ENCODE measurements at regions not wholly inside any gene's neighbourhood (a gene's known extent, or its start where the extent isn't known, plus 50 kb on each side); places are given as distances from the start of the nearest gene placed in this dataset.

DNA sequence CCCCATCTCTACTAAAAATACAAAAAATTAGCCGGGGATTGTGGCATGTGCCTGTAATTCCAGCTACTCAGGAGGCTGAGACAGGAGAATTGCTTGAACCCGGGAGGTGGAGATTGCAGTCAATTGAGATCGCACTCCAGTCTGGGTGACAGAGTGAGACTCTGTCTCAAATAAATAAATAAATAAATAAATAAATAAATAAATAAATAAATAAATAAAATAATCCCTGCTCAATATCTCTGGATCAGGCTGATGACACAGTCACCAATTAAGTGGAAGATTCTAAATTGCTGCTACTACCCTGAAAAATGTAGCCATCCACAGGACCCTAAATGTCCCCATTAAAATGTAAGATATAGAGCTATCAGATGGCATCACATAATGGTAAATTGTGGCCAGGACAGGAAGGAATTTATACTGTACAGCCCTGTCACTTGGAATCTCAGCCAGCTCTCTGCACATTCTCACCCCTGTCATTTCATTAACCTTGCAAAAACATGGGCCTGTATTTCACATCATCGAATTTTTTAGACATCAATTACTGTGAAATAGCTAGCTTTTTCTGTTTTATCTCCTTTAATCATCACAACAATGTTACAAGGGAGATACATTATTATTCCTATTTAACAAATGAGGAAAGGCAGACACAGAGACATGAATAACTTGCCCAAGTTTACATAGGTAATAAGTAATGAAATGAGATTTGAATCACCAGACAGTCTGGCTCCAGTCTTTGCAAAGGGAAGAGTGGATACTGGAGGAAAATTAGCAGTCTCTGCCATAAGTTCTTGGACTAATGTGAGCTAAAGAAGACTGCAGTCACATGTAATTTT, 56.7 kb upstream of the NTPCR start:
- DNase-seq = no peak

DNA sequence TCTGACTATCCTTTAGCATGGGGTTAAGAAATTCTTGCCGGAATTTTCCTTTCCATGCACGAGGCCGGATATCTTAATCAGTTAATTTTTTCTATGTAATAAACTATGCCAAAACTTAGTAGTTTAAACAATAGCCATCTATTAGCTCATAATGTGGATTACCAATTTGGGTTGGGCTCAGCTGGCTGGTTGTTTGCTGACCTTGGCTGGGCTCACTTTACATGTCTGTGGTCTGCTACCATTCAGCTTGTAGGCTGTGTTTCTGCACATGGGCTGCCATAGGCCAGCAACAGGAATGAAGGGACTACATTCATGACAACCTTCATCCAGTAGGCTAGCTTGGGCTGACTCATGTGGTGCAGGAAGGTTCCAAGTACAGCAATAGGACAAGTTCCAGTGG, 56.0 kb upstream of the NTPCR start:
- no peak for DNase-seq

DNA sequence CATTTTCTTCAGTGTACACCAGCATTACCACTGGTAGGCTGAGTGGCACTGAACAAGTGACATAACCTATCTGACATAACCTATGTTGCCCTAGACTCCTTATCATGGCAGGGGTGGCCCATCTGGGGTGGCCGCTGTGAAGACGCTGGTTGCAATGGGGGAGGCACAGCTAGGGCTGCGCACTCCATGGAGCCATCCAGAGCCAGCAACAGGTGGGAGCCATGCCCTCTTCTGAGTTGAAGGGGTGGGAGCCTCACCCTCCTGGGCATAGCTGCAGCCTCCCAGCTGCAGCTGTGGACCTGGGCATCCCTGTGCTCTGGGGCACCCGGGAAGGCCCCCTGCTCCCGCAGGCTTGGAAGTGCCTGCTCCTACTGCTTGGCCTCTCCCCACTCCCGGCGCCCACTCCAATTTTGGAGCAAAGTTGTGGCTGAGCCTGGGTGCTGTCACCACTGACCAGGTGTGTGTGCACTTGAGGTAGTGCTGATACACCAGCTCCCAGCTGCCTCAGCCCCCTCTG, 52.4 kb upstream of the NTPCR start:
- no peak for DNase-seq

DNA sequence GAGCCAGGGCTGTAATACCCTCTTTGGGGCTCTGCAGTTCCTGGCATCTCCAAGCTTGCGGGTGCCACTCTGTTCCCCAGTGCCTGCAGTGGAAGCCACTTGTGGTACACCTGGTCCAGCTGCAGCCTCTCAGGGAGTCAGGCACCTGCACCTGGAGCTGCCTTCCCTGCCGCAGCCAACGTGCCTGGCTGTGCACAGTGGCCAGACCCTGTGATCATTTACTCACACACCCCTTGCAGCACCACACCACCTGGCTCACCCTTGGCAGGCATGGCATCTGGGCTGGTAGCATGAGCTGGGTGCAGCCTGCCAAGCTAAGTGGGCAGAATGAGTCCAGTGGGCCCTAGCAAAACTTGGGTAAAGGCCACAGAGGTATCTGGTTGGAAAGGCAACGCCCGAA, 51.1 kb upstream of the NTPCR start:
- no peak for DNase-seq

DNA sequence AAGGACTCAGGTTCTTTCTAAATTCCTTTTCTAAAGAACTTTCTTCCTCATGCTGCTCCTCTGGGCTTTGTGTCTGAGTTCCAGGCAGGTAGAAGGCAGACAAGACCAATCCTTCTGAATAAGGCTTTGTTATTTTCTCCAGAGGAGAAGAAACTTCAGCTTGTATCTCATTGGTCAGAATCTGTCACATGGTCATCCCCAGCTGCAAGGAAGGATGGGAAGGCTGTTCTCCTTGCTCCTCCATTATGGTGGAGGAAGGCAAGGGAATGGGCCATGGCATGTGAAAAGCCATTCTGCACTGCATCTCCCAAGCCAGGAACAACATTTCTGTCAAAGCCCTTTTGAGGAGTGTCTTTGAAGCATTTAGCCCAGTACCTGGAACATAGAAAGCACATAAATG, 50.6 kb upstream of the NTPCR start:
- DNase-seq = no peak
